Right renal cortex interstitium (tissue), 3 donors: ENCODE measurements at regions not wholly inside any gene's neighbourhood (a gene's known extent, or its start where the extent isn't known, plus 50 kb on each side); places are given as distances from the start of the nearest gene placed in this dataset.

ENCODE experiments used
- DNase-seq, 3 donors: peaks; one replicate each; pipeline ENCODE4 v3.0.0-alpha.2; 2013; ENCODE audit warnings: low read depth in 3 of 3, low spot score in 2 of 3

- no peak for DNase-seq
Measured at GRCh38 chr2:234286956-234287355, 209.9 kb downstream of the ARL4C start.

- no peak for DNase-seq
Measured at GRCh38 chr2:234286118-234286598, 210.7 kb downstream of the ARL4C start.

GRCh38 chr2:234285541-234285940 lies 211.3 kb downstream of the ARL4C start:
- no peak for DNase-seq

GRCh38 chr2:234279637-234280036 lies 217.2 kb downstream of the ARL4C start:
- no peak for DNase-seq

GRCh38 chr2:234278556-234279255 lies 218.2 kb downstream of the ARL4C start:
- DNase-seq: no peak

GRCh38 chr2:234275515-234275914 lies 221.4 kb downstream of the ARL4C start:
- DNase-seq: no peak

- no peak for DNase-seq
Measured at GRCh38 chr2:234273887-234274584, 222.8 kb downstream of the ARL4C start.

GRCh38 chr2:234272069-234272850 lies 221.8 kb downstream of the SPP2 start:
- DNase-seq: no peak

GRCh38 chr2:234271338-234271737 lies 220.8 kb downstream of the SPP2 start:
- no peak for DNase-seq

GRCh38 chr2:234269769-234270204 lies 219.3 kb downstream of the SPP2 start:
- DNase-seq: no peak

GRCh38 chr2:234267534-234267933 lies 217.0 kb downstream of the SPP2 start:
- no peak for DNase-seq

GRCh38 chr2:234266952-234267351 lies 216.4 kb downstream of the SPP2 start:
- no peak for DNase-seq

- DNase-seq: no peak
Measured at GRCh38 chr2:234265206-234265605, 214.7 kb downstream of the SPP2 start.

GRCh38 chr2:234261736-234262135 lies 211.2 kb downstream of the SPP2 start:
- no peak for DNase-seq

- DNase-seq: no peak
Measured at GRCh38 chr2:234259440-234259839, 208.9 kb downstream of the SPP2 start.

- no peak for DNase-seq
Measured at GRCh38 chr2:234258562-234259141, 208.2 kb downstream of the SPP2 start.

GRCh38 chr2:234257859-234258561 lies 207.5 kb downstream of the SPP2 start:
- no peak for DNase-seq

GRCh38 chr2:234256516-234256915 lies 206.0 kb downstream of the SPP2 start:
- DNase-seq: no peak

- DNase-seq: no peak
Measured at GRCh38 chr2:234254783-234255521, 204.4 kb downstream of the SPP2 start.

GRCh38 chr2:234252772-234253171 lies 202.3 kb downstream of the SPP2 start:
- DNase-seq: no peak
